ENCODE measurements at regions not wholly inside any gene's neighbourhood (a gene's known extent, or its start where the extent isn't known, plus 50 kb on each side); places are given as distances from the start of the nearest gene placed in this dataset.

GRCh38 chr6:166849749-166850183 lies 106.6 kb downstream of the RNASET2 start:
- TF ChIP-seq, protein P1, sequence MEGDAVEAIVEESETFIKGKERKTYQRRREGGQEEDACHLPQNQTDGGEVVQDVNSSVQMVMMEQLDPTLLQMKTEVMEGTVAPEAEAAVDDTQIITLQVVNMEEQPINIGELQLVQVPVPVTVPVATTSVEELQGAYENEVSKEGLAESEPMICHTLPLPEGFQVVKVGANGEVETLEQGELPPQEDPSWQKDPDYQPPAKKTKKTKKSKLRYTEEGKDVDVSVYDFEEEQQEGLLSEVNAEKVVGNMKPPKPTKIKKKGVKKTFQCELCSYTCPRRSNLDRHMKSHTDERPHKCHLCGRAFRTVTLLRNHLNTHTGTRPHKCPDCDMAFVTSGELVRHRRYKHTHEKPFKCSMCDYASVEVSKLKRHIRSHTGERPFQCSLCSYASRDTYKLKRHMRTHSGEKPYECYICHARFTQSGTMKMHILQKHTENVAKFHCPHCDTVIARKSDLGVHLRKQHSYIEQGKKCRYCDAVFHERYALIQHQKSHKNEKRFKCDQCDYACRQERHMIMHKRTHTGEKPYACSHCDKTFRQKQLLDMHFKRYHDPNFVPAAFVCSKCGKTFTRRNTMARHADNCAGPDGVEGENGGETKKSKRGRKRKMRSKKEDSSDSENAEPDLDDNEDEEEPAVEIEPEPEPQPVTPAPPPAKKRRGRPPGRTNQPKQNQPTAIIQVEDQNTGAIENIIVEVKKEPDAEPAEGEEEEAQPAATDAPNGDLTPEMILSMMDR (IDR thresholded peaks at IDR 0.05 in 8 of 11, conservative IDR thresholded peaks at IDR 0.05 in 3 of 11), result no peak
- no peak for TF ChIP-seq POLR2A (IDR thresholded peaks at IDR 0.05)
- peak in 2 of 3 donors; percentile 52 to 70 for TF ChIP-seq POLR2AphosphoS5 (IDR thresholded peaks at IDR 0.05)

All from spleen (tissue), 7 donors.